NOMO-1 (cell line): ENCODE measurements at regions not wholly inside any gene's neighbourhood (a gene's known extent, or its start where the extent isn't known, plus 50 kb on each side); places are given as distances from the start of the nearest gene placed in this dataset.

Experiments used
- DNase-seq, 2 experiments: peaks; one replicate each; lab custom pipeline; 2025; ENCODE audit not compliant: unreplicated experiment in 2 of 2; lab: John Stamatoyannopoulos, UW

DNA sequence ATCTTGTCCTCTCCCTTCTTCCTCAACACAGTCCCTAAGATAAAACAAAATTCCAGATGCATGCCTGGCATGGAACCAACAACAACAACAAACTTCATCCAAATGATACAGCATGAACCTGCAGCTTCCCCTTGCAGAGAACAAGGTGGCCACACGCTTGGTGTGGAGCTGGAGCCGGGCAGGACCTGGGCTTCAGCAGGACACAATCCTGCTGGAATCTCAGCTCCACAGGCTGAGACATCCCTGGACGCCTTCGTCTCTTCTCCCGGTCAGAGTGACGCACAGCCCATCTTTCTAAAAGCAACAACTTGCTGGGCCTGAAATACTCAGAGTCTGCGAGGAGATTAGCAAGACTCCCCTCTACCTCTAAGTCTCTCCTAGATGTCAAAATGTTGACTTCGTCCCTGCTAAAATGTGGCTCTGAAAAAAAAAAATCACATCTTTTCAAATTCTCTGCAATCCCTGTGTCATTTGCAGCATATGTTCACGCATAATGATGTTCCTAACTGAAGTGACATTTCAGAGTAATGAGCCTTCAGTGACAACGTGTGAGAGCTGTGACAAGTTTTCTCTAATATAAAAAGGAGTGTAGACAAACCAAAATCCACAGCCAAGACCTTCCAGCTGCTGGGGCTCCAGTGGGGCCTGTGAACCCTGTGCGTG, 1232.3 kb downstream of the TBC1D22A start:
- DNase-seq = no peak

DNA sequence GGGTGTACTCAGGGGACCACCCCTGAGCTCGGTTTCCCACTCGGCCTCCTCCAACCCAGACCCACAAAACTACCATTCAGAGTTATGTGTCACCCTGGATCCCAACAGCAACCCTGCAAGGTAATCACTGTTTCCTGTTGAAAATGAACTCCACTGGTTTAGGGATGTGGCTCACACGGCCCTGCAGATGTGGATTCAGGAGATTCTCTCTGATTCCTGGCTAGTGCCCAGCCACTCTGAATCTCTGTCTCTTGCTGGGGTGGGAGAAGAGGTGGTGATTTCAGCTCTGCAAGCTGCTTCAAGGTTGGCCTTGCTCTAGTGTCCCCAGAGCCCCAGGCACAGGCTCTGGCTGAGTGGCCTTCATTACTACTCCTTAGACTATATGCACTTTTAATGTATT, 1231.6 kb downstream of the TBC1D22A start:
- DNase-seq = no peak

DNA sequence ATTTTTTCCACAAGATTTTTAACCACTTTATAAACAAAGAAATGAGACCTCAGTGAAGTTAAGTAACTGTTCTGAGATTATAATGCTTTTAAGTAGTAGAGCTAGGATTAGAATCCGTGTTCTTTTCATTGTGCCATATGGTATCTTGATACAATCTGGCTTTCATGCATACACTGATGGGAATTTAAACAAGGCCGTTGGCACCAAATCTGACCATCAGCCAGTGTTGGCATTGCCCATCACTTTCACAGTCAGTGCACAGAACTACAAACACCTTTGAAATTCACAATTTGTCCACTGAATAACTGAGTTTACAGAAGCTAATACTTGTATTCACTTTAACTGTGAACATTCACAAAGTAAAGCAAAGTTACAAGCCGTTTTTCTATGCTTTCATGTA, 1228.0 kb downstream of the TBC1D22A start:
- DNase-seq = no peak

GRCh38 chr22:47987885-47988515, 1225.5 kb downstream of the TBC1D22A start:
- no peak for DNase-seq

DNA sequence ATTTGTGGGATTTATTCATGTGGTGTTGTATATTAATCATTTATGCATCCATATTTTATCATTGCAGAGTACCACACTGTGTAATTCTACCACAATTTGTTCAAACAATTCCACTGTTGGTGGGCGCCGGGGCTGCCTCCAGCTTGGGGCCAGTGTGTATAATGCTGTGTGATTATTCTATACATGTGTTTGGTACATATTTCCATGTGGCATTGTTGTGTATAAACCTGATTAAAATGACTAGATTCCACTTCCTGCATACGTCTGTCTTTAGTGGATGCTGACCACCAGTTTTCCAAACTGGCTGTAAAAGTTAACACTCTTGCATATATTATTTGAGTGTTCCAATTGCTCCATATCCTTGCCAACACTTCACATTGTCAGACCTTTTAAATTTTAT, 1213.8 kb downstream of the TBC1D22A start:
- DNase-seq = no peak

DNA sequence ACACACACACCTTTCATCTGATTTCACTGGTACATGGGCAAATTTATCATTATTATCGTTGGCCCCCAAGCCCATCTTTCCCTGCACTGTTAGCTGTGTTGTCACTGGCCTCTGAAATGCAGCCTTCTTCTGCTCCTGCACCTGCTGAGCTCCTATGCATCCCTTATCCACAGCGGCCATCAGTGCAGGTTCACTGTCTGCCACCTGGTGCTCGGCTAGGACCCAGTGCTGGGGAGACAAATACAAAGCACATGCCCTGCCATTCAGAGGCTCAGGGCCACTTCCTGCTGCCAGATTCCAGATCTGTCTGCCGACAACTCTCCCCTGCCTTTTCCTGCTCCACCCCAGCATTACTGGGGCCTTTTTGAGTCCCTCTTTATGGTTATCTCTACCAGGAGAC, 1205.4 kb downstream of the TBC1D22A start:
- DNase-seq = no peak

DNA sequence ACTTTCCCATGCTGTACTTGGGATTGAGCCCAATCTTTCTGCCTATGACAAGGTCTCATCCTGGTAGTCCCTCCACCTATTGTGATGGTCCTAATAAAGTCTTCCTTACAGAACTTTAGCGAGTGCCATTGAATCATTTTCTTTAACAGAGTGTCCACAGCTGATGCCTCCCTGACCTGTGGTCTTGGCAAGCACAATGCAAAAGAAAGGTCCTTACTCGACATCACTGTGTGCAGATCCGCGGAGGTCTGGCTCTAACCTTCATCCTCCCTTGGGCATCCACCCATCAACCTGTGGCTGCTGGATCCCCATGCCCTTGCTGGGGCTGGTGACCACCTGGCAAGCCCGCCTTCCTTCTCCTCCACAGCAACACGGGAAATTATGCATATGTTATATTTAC, 1203.9 kb downstream of the TBC1D22A start:
- no peak for DNase-seq

GRCh38 chr22:47965896-47966295, 1203.4 kb downstream of the TBC1D22A start:
- no peak for DNase-seq

- no peak for DNase-seq
Observed at GRCh38 chr22:47965066-47965465, 1202.6 kb downstream of the TBC1D22A start.

DNA sequence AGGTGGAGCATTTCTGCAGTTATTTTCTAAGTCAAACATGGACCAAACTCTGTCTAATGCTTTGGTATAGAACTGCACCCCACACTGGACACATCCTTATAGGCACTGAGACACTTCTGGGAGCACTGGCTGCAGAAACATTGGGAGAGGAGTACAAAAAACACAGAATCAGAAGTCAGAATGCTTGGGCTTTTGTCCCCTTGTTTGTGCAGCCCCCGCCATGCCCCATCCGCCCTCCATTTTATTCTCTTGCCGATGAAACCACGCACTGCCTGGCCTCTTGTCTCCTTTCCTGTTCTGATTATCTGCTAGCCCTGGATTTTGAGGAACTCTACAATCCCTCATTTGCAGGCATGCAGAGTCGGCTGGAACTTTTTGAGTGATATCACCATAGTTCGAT, 1201.2 kb downstream of the TBC1D22A start:
- DNase-seq = no peak

- DNase-seq = no peak
Observed at GRCh38 chr22:47957649-47958048, 1195.2 kb downstream of the TBC1D22A start.

GRCh38 chr22:47954107-47954506, 1191.7 kb downstream of the TBC1D22A start:
- no peak for DNase-seq

DNA sequence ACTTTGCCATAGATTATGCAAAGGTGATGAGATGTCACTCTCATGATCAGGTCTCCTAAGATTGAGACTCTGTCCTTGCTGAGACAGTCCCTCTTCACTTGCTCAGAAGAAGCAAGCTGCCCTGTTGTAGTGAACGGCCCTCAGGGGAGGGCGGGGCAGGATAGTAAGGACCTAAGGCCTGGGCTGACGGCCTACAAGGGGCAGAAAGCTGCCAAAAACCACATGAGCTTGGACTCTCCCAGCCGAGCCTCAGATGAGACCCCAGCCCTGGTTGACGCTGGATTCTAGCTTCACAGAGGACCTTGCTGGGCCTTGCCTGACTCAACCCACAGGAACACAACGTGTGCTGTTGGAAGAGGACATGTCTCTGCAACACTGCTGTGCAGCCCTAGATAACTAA, 1182.5 kb downstream of the TBC1D22A start:
- no peak for DNase-seq

GRCh38 chr22:47943729-47944700, 1181.6 kb downstream of the TBC1D22A start:
- DNase-seq = no peak

DNA sequence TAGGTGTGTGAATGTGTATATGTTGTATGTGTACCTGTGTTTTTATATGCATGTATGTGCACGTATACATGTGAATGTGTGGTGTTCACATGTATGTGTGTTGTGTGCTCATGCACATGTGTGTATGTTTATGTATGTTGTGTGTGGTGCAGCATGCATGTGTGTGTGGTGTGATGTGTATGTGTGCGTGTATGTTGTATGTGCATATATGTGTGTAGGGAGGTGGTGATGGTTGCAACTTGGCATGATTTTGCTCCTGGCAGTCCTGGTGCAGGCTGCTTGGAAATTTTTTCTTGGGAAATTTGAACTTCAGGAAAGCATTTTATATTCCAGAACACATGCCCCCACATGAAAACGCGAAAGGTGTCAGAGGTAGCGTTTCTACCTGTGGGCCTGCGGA, 1177.8 kb downstream of the TBC1D22A start:
- no peak for DNase-seq

DNA sequence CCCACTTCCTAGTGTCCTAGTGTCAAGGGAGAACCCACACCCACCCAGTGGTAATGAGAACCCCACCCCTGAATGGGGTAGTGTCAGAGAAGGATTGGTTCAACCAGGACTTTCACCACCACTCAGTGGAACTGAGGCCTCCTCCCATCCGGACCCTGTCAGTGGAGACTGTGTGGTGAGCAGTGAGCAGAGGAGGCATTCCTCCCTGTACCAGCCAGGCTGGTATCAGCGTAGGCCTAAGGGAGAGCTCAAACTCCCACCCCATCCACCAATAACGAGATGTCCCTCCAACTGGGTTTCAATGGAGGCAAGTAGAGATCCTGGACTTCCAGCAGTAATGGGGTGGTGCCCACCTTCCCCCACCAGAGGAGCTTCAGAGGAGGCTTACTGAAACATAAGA, 1171.4 kb downstream of the TBC1D22A start:
- no peak for DNase-seq

DNA sequence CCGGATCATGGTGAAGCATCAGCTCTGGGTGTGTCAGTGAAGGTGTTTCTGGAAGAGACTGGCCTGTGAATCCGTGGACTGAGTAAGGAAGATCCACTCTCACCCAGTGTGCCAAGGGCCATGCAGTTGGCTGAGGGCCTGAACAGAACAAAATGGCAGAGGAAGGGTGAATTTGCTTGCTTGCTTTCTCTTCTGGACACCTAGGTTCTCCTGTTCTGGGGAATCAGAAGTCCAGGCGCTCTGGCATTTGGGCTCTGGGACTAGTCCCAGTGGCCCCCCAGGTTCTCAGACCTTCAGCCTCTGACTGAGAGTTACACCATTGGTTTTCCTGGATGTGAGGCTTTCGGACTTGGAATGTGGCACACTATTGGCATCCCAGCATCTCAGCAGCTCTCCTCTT, 1170.8 kb downstream of the TBC1D22A start:
- DNase-seq = no peak

DNA sequence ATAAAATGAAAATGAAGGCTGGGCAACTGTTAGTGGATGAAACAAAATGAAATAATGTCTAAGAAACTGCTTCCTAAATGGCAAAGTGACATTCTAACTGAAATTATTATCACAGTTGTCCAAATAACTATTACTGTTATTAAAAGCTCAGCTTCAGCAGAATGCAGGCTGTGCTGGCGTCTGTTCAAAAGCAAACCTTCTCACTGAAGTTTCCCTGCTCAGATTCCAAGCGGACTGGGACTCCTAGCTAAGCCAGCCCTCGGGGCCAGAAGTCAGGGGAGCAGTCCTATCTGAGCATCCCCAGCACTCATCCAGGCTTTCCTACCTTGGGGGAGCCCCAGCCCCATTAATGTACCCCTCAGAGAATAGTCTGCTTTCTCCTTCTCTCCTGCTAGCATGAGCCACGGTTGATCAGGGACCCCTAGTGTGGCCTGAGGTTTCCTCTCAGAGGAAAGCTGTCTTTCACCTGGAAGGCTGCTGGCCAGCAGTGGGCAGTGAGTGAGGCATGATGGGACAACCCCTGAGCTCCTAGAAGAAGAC, 1167.3 kb downstream of the TBC1D22A start:
- DNase-seq = no peak

GRCh38 chr22:47929073-47929472, 1166.6 kb downstream of the TBC1D22A start:
- DNase-seq = no peak

- DNase-seq = no peak
Observed at GRCh38 chr22:47928631-47929030, 1166.2 kb downstream of the TBC1D22A start.

DNA sequence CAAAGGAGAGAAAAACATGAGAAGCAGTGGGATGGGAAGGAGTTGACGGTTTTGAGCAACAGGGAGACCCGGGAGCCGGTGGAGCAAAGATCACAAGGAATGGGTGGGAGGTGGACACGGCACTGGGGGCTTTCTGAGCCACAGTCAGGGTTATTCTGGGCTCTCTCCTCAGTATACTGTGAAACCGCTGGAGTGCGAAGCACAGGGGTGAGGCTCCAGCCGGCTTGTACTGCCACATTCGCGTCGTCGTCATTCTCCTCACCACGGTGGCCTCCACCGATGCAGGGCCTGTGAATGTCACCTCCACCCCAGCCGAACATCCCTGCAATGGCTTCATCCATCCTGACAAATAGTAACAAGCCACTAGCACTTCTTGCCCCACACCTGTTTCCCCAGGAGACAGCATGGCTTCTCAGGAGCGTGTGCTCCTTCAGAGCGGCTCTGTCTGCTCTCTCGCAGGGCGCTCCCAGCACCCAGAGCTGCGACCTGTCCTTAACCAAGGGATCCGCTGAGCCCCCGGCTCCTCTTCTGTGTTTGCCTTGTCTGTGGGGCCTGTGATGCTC, 1165.3 kb downstream of the TBC1D22A start:
- DNase-seq = no peak
